Stimulated activated CD4-positive, alpha-beta T cell treated with anti-CD3 and anti-CD28 coated beads, Interleukin-4, amount 100 ng/mL, for 48 hours (primary cell): ENCODE measurements at regions not wholly inside any gene's neighbourhood (a gene's known extent, or its start where the extent isn't known, plus 50 kb on each side); places are given as distances from the start of the nearest gene placed in this dataset.

Source experiments
- DNase-seq, 2 donors: peaks; one replicate each; pipeline ENCODE4 v3.0.0-alpha.2; 2020; ENCODE audit warnings: low read depth in 2 of 2

DNA sequence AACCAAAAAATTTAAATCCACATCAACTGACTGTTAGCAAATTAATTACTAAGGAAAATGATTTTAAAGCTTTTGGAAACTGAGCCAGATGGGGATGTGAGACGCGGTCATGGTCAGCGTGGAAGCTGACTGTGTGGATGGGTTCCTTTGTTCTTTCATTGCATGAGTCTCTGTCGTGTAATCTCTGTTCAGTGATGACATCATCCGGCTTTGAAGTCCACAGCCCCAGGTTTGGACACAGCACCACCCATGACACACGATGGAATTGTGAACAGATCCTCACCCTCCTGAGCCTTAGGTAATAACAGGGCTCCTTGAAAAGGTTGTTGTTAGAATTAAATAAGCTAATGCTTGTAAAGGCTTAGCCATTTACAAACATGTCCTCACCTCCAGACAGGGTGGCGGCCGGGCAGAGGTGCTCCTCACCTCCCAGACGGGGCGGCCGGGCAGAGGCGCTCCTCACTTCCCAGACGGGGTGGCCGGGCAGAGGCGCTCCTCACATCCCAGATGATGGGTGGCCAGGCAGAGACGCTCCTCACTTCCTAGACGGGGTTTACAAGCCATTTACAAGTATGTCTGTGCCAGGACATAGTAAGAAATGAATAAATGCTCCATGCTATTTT, 677.3 kb downstream of the TBC1D22A start:
- DNase-seq = no peak

DNA sequence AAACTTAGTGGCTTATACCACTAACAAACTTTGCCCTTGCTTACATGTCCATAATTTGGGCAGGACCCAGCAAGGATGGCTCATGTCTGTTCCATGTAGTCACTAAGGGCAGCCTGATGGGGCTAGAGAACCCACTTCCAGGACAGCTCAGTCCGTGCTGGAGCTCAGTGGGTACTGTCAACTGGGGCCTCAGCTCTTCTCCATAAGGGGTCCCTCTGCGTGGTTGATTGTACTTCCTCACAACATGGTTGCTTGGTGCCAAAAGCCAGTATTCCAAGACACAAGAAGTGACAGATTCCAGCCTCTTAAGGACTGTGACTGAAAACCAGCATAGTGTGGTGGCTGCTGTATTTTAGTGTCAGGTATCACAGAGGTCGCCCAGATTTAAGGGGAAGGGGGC, 675.2 kb downstream of the TBC1D22A start:
- no peak for DNase-seq

DNA sequence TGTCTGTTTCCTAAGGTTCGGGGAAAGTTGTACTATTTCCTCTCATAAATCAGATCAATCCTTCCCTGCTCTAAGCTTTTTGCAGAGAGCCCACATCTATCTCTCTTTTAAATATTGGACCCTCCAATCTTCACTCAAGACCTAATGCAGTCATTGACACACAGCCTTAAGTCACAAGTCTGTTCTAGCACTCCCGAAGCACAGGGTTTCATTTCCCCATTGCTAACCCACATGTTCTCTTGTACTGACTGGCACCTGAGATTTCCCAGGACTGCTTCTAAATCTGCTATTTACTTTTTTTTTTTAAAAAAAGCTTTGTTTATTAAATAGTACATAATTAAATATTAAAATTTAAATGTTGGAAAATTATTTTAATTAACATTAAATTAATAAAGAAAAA, 674.7 kb downstream of the TBC1D22A start:
- no peak for DNase-seq

DNA sequence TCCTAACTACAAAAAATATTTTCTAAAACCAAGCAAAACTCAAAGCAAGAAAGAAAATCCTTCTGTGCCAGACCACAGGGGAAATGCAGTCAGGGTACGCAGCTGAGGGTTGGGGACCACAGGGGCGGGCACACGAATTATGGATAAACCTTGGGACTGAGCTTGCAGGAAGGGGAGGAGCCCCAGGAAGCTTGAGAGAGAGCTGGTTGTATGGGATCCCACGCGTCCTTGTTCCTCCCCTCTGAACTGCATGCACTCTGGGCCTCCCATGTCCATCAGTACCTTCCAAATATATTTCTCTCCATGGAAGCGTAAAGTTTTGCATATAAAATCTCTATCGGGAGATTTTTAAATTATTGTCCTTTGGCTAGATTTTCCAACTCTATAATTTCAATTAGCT, 673.4 kb downstream of the TBC1D22A start:
- no peak for DNase-seq

DNA sequence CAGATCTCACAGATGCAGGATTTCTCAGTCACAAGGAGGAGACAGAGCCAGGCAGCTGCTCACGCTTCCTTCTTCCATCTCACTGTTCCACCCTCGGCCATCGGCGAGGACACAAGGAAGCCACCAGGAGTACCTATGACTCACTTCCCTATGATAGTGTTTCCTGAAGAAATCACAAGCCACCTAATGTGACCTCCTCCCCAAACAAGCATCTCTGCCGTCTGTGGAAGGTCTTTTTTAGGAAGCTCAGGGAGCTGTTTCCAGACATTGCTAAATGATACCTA, 672.7 kb downstream of the TBC1D22A start:
- DNase-seq = no peak

DNA sequence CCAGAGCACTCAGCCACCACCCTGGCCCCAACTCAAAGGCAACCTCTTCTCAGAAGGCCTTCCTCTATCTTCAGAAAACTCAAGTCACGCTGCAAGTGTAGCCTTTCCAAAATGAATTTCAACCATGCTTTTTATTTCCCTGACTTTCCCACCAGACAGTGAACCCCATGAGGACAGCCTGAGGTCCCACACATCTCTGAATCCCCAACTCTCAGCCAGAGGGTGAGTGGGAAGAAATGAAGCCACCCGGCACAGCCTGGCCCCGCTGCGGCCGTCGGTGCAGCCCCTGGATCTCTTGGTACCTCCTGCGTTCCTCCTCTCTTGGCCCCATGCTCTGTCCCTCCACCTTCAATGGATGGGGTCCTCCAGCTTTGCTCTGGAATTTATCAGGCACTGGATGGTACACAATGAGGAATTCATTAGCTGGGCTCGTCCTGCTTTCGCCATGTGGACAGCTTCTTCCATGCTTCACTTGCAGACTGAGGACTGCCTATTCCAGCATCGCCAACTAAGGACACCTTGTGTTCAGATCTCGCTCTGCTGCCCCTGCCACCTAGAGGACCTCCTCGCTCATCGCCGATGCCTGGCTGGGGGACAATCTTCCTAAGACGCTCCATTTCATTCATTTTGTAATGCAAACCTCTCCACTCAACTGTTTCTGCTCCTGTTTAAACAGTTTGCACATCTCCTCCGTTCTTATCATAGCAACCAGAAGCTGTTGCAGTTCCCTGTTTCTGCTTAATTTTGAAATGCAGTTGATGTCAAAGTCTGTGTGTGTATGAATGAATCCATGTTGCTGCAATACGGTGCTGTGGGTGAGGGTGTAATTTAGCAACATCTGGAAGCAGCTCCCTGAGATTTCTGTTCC, 672.1 kb downstream of the TBC1D22A start:
- no peak for DNase-seq

DNA sequence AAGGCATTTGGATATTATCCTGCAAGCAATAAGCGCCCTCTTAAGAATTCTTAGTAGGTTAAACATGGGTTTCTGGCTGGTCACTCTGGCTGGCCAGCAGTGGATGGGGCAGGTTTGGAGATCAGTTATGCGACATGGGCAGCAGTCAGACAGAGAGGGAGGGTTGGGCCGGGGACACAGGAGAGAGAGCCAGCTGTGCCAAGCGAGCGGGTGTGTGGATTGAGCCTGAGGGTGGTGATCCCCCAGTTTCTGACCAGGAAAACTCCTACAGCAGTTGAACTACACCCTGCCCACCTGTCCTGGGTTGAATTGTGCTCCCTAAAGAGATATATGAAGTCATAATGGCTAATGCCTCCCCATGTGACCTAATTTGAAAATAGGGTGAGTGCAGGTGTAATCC, 671.2 kb downstream of the TBC1D22A start:
- no peak for DNase-seq

DNA sequence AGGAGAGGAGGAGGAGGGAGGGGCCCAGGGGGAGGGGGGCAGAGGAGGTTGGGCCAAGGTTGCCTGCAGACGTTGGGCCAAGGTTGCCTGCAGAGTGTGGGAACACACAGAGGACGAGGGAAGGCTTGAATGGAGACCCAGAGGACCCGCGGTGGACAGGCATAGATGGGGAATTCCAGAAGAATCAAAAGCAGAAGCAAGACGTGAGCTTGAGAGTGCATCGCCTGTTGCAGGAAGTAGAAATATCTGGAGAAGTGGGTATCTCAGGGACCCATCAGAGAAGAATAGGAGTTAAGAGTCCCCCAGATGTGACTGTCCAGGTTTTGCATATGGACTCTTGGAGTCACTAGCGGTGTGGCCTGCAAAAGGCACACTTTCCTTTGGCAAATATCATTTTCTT, 670.2 kb downstream of the TBC1D22A start:
- no peak for DNase-seq

DNA sequence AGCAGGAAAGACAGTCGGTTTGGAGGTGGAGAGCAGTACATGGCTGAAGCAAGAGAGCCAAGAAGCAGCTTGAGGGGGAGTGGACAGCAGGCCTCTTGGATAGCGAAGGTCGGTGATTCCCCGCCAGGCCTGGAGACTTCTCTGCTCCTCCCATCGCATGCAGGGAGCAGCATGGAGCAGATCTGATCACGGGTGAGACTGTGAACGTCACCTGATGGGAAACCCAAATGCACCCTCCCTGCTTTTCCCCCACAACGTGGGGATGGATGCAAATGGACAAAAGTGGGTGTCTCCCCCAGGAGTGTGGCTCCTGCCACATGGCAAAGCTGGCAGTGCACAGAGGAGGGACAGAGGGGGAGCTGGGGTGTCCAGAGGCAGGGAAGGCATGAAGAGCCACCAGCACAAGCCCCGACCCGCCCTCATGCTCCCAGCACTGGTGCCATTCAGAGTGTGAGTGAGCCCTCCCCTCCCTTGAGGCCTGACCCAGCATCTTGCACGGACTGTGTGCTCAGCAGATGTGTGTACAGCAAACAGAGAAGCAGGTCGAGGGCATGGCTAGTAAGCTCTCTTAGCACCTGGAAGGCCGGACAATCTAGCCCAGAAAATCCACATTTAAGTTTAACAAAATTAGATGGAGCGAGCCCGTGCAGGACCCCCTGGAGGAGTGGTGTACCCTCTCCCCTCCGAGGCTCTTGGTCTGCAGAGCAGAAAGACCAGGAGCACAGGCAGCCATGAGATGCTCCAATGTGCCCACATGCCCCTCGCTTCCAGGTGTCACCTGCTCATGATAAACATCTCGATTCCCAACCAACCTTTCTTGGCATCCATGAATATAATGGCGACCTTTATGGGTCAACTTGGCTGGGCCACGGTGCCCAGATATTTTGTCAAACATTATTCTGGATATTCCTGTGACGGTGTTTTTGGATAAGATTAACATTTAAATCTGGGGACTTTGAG, 661.7 kb downstream of the TBC1D22A start:
- no peak for DNase-seq

DNA sequence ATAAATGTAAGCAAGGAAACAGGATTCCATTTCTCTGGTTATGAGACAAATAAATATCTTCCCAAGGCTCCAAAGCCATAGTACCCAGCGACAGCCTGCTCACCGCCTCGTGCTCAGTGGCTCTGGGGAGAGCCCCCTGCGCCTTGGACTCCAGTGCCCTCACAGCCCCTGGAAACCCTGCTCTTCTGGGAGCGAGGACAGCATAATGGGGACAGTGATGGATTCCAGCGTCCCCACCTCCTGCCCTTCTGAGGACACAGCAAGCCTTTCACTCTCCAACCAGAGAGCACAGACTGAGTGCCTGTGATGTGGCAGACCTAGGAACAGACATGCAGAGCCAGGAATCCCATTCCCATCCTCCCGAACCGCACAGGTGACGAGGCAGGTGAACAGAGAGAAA, 660.8 kb downstream of the TBC1D22A start:
- no peak for DNase-seq

DNA sequence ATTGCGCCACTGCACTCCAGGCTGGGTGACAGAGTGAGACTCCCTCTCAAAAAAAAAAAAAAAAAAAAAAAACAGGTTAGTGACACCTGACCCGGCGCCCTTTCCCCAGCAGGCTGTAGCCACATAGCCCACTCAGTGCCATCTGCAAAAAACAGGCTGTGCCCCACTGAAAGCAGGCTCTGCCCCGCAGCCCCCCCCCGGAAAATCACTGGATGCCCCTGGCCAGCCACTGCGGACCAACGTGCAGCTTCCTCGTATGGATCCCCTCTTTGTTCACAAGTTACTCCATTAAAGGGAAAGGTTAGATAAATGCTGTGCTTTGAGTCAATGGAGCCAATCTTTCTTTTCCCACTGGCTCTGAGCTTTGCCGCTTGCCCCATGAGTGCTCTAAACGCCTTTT, 660.3 kb downstream of the TBC1D22A start:
- DNase-seq = no peak

DNA sequence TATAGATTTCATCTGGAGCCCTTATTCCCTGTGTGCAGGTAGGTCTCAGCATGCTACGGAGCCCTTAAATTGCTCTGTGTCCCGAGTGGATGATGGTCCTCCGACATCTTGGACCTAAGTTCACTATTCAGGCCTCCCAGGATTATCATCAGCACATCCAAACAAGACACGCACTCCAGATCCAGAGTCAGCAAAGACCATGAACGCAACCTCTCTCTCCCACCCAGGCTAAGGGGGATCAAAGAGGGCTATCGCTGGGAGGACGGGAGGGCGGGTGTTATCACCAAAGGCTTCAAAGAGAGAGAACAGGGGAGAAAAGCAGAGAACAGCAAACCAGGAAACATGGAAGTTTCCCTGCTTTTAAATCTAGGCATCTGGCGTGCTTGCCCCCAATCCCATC, 659.4 kb downstream of the TBC1D22A start:
- DNase-seq = no peak

DNA sequence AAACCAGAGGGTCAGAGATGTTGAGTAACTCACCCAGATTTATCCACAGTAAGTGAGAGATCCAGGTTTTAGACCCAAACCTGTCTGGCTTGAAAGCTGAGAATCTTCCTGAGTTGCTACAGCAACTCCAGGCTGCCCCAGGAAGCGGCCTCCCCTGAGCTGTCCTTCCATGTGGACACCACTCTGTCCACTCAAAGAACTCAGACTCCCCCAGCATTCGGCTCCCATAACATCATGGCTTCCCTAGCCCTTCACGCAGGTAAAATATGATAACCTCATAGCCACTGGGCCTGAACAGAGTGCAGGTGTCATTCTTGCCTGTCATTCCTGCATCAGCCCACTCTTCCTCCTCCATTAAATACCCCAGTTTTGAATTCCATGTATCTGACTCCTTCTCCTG, 657.8 kb downstream of the TBC1D22A start:
- no peak for DNase-seq

DNA sequence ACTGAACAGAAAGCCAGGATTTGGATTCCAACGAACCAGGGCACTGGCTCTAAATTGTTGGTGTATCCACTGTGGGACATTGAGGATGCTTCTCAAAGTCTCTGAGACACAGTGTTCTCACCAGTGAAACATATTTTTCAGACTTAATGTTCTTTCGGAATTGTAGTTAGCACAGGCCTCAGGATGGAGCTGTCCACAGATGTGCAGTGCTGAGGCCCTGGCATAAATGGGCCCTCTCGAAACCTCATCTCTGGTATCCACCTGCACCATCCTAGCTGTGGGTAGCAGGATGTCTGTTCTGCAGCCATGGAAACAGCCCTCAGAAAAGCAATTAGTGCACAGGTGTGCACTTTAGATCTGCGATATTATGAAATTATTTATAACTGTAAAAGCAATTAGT, 656.8 kb downstream of the TBC1D22A start:
- no peak for DNase-seq

DNA sequence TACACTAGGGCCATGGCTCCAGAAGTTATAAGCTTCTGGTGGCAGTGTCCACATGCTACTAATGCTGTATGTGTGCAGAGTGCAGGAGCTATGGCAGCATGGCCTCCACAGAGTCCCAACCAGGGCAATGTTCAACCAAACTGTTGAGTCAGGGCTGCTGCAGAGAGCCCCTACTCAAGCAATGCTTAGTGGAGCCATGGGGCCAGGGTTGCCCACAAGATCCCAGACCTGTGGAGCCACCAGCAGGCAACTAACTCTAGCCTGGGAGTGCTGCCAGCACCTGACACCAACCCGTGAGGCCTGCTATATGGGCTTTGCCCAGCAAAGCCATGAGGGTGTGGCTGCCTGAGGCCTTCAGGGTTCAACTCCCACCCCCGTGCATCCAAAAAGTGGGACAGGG, 655.2 kb downstream of the TBC1D22A start:
- no peak for DNase-seq

DNA sequence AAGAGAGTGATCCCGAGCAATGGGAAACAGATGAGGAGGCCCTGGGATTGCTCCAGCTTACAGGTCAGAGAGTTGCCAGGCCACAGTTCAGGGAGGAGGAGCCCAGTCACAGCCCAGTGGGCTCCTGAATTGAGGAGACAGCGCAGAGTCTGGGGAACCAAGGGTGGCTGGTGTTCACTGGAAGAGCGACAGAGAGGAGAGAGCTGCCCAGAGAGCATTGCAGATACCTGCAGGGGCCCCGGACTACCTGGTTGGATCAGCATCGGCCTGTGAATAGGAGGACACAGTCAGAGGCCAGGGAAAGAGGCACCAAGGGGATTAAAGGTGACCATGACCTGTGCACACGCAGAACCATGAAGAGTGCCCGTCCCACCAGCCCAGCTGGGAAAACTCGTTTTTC, 648.6 kb downstream of the TBC1D22A start:
- no peak for DNase-seq

DNA sequence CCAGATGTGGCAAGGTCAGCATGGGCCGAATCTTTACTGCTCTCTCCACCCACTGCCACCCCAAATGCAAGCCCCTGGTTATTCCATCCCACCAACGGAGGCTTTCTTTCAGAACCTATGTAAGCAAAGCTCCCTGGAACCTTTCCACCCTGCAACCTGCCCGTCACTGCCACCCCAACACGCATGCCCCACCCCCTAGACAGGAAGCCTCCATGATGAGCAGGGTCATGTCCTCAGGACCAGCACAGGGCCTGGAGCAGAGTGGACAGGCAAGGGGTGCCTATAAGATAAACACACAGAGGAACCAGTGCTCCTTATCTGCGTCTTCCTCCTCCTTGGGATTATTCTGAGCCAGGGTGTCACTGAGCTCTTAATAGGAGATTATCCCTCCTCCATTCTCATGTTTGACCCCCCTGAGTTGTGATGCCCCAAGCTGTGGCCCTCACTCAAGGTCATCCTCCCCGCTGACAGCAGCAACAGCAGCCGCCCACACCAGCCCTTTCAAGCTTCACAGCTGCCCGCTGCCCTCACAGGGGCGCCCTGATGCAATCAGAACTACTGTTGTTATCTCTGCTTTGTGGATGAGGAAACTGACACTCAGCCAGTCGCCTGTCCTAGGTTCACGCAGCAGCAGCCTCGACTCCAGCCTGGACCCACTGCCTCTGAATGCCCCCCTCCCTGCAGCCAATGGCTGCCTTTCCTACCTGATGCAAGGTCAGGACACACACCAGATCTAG, 647.3 kb downstream of the TBC1D22A start:
- no peak for DNase-seq

DNA sequence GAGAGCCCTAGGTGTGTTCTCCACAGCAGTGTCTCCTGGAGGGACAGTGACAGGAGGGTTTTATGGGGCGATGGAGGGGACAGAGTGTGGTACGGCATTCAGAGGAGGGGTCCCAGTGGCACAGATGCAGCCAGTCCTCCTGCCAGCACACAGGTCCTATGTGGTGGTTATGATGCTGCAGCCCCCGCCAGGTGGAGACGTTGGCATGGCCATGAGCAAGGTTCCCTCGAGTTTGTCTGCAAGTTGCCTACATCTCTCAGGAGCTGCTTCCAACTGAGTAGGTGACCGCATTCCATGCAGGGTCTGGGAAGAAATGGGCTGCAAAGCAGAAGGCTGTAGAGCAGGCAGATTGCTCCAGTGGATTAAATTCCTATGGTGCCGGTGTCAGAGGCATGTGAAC, 646.0 kb downstream of the TBC1D22A start:
- DNase-seq = no peak

DNA sequence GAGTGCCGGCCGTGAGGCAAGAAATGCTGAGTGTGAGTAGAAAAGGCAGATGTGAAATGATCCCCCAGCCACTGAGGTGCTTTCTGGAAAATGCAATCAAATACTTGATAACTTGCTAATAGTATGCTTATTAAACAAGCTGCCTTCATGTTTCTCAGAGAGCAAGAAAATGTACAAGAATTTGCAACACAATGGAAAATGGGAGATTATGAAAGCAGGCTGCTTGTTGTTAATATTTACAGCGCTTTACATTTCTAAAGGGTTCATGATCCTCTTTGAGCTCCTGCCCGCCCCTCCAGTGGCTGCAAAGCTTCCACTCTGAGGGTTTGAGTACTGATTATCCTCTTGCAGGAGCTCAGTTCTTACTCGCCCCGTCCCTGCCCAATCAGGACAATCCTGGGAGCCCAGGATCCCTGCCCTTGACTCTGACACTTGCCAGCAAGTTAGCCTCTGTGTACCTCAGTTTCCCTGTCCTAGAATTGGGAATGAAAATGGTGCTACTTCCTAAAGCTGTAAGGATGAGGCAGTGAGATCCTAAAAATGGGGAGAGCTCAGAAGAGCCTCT, 645.1 kb downstream of the TBC1D22A start:
- DNase-seq = no peak

DNA sequence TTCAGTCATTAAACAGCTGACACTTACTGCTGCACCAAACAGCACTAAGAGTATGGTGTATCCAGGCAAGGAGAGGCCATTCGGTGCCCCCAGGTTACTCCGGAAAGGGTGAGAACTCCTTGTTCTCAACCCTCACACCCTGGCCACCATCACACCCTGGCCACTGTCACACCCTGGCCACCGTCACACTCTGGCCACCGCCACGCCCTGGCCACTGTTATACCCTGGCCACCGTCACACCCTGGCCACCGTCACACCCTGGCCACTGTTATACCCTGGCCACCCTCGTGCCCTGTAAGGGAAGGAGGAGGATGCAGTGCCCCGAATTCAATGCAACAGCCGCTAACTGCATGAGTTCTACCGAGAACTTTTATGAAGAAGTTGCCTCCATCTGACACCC, 644.4 kb downstream of the TBC1D22A start:
- DNase-seq = no peak

DNA sequence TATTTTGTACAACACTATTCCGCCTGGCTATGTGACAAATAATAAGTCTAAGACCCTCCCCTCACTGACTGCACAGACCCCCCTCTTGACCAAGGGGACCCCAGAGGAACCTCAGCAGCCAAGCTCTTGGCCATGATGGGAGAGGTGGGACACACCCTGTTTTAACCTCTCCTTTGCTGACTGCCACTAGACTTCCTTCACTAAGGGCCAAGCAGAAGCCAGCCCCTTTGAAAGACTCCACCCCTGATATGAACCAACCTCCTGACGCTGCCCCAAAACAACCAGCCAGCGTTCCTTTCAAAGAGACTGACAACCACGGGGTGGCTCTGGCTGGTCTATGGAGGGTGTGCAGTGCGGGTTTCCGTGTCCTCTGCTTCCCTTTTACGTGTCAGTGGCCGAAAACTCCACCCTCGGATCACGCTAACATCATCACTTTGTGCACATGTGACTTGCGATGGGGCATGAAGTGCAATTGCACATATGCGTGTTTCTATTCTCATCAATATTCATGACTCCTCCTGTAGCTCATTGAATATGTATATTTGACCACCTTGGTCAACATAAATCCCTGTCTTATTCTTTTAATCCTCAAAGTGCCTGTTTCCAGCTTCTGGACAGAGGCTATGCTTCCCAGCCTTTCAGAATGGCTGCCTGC, 643.9 kb downstream of the TBC1D22A start:
- DNase-seq = no peak
